ENCODE measurements at regions not wholly inside any gene's neighbourhood (a gene's known extent, or its start where the extent isn't known, plus 50 kb on each side); places are given as distances from the start of the nearest gene placed in this dataset.

DNA sequence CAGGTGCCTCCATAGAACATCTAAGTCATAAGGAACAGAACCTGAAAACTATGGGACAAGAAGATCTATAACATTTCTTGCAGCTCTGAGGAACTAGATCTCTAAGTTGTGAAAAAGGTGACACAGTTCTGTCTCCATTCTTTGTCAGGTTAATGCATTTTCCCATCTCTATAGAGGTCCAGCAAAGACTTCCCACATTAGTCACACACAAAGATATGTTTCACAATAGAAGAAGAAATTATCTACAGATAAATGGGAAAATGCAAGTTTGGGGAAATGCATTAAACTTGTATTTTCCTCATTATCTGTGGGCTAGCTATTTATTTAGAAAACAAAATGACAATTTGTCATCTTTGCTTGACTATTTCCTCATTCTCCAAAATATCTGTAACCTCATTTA lies 458.6 kb upstream of the PAPPA start:
- no peak for TF ChIP-seq RCOR1 (IDR thresholded peaks at IDR 0.05; ENCODE audit: low read length)
- TF ChIP-seq, protein P1, sequence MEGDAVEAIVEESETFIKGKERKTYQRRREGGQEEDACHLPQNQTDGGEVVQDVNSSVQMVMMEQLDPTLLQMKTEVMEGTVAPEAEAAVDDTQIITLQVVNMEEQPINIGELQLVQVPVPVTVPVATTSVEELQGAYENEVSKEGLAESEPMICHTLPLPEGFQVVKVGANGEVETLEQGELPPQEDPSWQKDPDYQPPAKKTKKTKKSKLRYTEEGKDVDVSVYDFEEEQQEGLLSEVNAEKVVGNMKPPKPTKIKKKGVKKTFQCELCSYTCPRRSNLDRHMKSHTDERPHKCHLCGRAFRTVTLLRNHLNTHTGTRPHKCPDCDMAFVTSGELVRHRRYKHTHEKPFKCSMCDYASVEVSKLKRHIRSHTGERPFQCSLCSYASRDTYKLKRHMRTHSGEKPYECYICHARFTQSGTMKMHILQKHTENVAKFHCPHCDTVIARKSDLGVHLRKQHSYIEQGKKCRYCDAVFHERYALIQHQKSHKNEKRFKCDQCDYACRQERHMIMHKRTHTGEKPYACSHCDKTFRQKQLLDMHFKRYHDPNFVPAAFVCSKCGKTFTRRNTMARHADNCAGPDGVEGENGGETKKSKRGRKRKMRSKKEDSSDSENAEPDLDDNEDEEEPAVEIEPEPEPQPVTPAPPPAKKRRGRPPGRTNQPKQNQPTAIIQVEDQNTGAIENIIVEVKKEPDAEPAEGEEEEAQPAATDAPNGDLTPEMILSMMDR (IDR thresholded peaks at IDR 0.05) = no peak
- TF ChIP-seq ELF1 (IDR thresholded peaks at IDR 0.05) = no peak
- TF ChIP-seq FOXM1 (IDR thresholded peaks at IDR 0.05; ENCODE audit: low read depth) = no peak
- TF ChIP-seq PBX3 (IDR thresholded peaks at IDR 0.05) = no peak
- TF ChIP-seq NFIC (IDR thresholded peaks at IDR 0.05; ENCODE audit: borderline replicate concordance) = no peak
- no peak for TF ChIP-seq REST (IDR thresholded peaks at IDR 0.05; ENCODE audit: low read depth, low read length)
- no peak for TF ChIP-seq YY1 (IDR thresholded peaks at IDR 0.05; ENCODE audit: low read depth)

All from SK-N-SH (cell line).